Heart right ventricle (tissue), 16 donors: ENCODE measurements at regions not wholly inside any gene's neighbourhood (a gene's known extent, or its start where the extent isn't known, plus 50 kb on each side); places are given as distances from the start of the nearest gene placed in this dataset.

ENCODE experiments used
- ATAC-seq, 8 donors: fragments of 200-7000 bp; cut with Tn5 transposase; one replicate each; pipeline ENCODE4 v1.9.1; 2020; ENCODE audit warnings: mild to moderate bottlenecking in 8 of 8, moderate library complexity in 8 of 8, moderate number of reproducible peaks in 1 of 8
- DNase-seq, 2 donors: peaks; one replicate each; pipeline ENCODE4 v3.0.0-alpha.2; 2020
- H3K27ac ChIP-seq, 10 donors: fragments of 200-600 bp; sonication (generic) in 2 of 10; one replicate each; pipeline versions ENCODE4 v1.5.0 to v1.8.0; 2020 to 2022; ENCODE audit warnings: mild to moderate bottlenecking in 3 of 10
- H3K27me3 ChIP-seq, 7 donors: fragments of 200-600 bp; one replicate each; pipeline ENCODE4 v1.8.0; 2021 to 2022; ENCODE audit warnings: mild to moderate bottlenecking in 2 of 7
- H3K36me3 ChIP-seq, 9 donors: fragments of 200-600 bp; sonication (generic) in 1 of 9; one replicate each; pipeline versions ENCODE4 v1.5.0 to v1.8.0; 2020 to 2022; ENCODE audit warnings: mild to moderate bottlenecking in 2 of 9
- H3K4me1 ChIP-seq, 9 donors: fragments of 200-600 bp; sonication (generic) in 1 of 9; one replicate each; pipeline versions ENCODE4 v1.5.0 to v1.8.0; 2020 to 2022; ENCODE audit warnings: mild to moderate bottlenecking in 4 of 9
- H3K4me3 ChIP-seq, 10 donors: fragments of 200-600 bp; sonication (generic) in 2 of 10; one replicate each; pipeline versions ENCODE4 v1.5.0 to v1.8.0; 2020 to 2022; ENCODE audit warnings: mild to moderate bottlenecking in 7 of 10, moderate library complexity in 2 of 10
- H3K9me3 ChIP-seq, 11 donors: fragments of 200-600 bp in 10 of 11; sonication (generic) in 2 of 11; one replicate each; pipeline versions ENCODE4 v1.5.0 to v1.8.0; 2013 to 2022; ENCODE audit warnings: mild to moderate bottlenecking in 2 of 11, control low read depth in 1 of 11, moderate library complexity in 1 of 11
- WGBS, 2 donors: extraction: QIAGEN DNeasy Blood & Tissue Kit; methylation state at CpG; one replicate each; pipeline ENCODE4 v1.1.7; 2013; ENCODE audit warnings: inconsistent platforms in 1 of 2; 5-methylcytosine and 5-hydroxymethylcytosine counted together
- intact Hi-C, 10 donors: fragments of 100-400 bp; cut with DNase I; formaldehyde crosslinking; loops; one replicate each; pipeline versions ENCODE4 v1.11.1 to v1.14.2; 2022
- TF ChIP-seq, protein P1 (sequence below), 9 donors: fragments of 200-600 bp; sonication (generic) in 2 of 9; IDR thresholded peaks; one replicate each; pipeline versions ENCODE4 v1.5.0 to v1.8.0; 2021 to 2022; ENCODE audit warnings: antibody characterized with exemption in 9 of 9, mild to moderate bottlenecking in 5 of 9, moderate library complexity in 1 of 9
- donor health status: Arrhythmogenic right ventricular cardiomyopathy.
- donor health status: ischemic (EF 13 %, LVEDD 7.1; RV severe dilation, severe dysfunction).
- donor health status: healthy with polysubstance abuse.
- donor health status: DM: no; HTN: yes; CAD: no.
- donor health status: DM: no; HTN: no; CAD: no.
- donor health status: ischemic (EF 25% LVEDD 6.9; RV normal size, moderate dysfunction).
- donor health status: ischemic (EF 25% LVEDD 5.7; RV mildly dilated, moderate dysfunction).
- donor health status: healthy.
- donor health status: DM: yes; HTN: yes; CAD: no.
- donor health status: Ischemic cardiomyopathy.
- donor health status: ischemic (EF 35%, LVEDD 5.7; RV mildly dilated, moderate dysfunction).
- donor health status: nonischemic (EF 11% LVEDD 7.7; RV severe dilation, severe dysfunction).
- donor health status: DM: yes; HTN: yes; CAD: no.
- donor health status: PGD.
- donor health status: ischemic (EF 29% LVEDD 5.4; RV normal size, mild dysfunction).
- donor health status: nonischemic (EF 23%, LVEDD 6.1; RV moderate dilation, normal function).

DNA sequence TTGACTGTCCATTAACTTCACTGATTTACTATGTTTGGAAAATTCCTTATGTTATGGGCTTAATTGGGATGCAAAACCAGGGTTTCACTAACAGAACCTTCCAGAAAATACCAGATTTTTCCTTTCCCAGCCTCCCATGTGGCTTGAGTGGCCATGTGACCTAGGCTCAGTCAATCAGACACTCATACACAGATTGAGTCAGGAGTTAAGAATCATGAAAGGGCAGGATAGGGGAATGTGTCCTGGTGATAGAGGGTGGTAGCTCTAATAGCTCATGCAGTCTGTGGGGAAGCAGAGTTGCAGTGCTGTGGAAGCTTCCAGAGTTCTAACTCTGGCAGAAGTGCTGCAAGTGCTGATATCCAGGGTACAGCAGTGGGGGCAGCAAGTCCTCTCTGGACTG is 134.1 kb upstream of the IFNG-AS1 start:
- Histone ChIP-seq H3K27me3 (no peaks in the 10 kb centered on the region), H3K4me1 (no peaks in the 10 kb centered on the region), H3K27ac (no peak overlapping the region), H3K4me3 (no peak overlapping the region), H3K9me3 (peaks cover 0 to 6% (median 0%) of the 10 kb centered on the region in 11 donors), H3K36me3 (no peaks in the 10 kb centered on the region)
- TF ChIP-seq, protein P1, sequence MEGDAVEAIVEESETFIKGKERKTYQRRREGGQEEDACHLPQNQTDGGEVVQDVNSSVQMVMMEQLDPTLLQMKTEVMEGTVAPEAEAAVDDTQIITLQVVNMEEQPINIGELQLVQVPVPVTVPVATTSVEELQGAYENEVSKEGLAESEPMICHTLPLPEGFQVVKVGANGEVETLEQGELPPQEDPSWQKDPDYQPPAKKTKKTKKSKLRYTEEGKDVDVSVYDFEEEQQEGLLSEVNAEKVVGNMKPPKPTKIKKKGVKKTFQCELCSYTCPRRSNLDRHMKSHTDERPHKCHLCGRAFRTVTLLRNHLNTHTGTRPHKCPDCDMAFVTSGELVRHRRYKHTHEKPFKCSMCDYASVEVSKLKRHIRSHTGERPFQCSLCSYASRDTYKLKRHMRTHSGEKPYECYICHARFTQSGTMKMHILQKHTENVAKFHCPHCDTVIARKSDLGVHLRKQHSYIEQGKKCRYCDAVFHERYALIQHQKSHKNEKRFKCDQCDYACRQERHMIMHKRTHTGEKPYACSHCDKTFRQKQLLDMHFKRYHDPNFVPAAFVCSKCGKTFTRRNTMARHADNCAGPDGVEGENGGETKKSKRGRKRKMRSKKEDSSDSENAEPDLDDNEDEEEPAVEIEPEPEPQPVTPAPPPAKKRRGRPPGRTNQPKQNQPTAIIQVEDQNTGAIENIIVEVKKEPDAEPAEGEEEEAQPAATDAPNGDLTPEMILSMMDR (IDR thresholded peaks at IDR 0.05), result no peak
- intact Hi-C loops, result no loop called here
- DNase-seq (no peak), ATAC-seq (no peak)

- Histone ChIP-seq H3K36me3 (no peaks in the 10 kb centered on the region), H3K4me1 (no peaks in the 10 kb centered on the region), H3K9me3 (peaks cover 0 to 3% (median 0%) of the 10 kb centered on the region in 11 donors), H3K27ac (no peak overlapping the region), H3K27me3 (no peaks in the 10 kb centered on the region), H3K4me3 (no peak overlapping the region)
- TF ChIP-seq, protein P1 (IDR thresholded peaks at IDR 0.05), result no peak
- intact Hi-C loops, result loop anchor here in 1 of 10 donors (10.0 kb wide), 1 partner anchor 1894 kb away; no protein-coding TSS in a partner anchor
- ATAC-seq, result no peak
- 81 to 88% methylated on average over 4 of the region's 4 CpGs for WGBS, 2 donors
- no peak for DNase-seq
These were observed 118.0 kb upstream of the IFNG-AS1 start for GRCh38 chr12:67871231-67871630.

- no peak for DNase-seq
- 91% methylated on average over 1 of the region's 1 CpG for WGBS, 2 donors
- Histone ChIP-seq H3K9me3 (peaks cover 0 to under 1% (median 0%) of the 10 kb centered on the region in 11 donors), H3K27ac (no peak overlapping the region), H3K4me1 (no peaks in the 10 kb centered on the region), H3K27me3 (no peaks in the 10 kb centered on the region), H3K36me3 (no peaks in the 10 kb centered on the region), H3K4me3 (no peak overlapping the region)
- TF ChIP-seq, protein P1 (IDR thresholded peaks at IDR 0.05), result no peak
- intact Hi-C loops, result loop anchor here in 1 of 10 donors (10.0 kb wide), 1 partner anchor 1891 kb away; no protein-coding TSS in a partner anchor
- no peak for ATAC-seq
These were observed 115.9 kb upstream of the IFNG-AS1 start for GRCh38 chr12:67873355-67873754.

DNA sequence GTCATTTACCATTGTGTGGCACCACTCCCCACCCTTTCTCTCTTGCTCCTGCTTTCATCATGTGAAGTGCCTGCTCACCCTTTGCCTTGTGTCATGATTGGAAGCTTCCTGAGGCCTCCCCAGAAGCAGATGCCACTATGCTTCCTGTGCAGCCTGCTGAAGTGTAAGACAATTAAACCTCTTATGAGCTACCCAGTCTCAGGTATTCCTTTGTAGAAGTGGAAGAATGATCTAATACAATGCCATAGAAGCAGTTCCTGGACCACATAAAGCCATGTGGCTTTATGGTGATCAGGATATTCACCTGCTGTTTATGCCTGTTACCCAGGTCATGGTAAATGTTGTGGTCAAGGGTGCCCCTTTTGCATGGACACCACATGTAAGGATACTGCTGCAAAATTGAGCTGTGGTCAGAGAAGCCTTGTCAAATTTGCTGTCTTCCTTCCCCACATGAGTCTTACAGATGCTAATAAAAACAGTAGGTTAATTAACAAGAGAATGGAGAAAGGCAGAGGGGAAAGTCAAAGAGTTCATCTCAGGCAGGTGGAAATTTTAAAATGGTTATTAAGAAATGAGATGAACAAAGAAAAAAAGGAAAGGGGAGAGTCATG is 112.8 kb upstream of the IFNG-AS1 start:
- no peak for DNase-seq
- Histone ChIP-seq H3K4me3 (no peak overlapping the region), H3K9me3 (no peaks in the 10 kb centered on the region), H3K4me1 (no peaks in the 10 kb centered on the region), H3K27me3 (no peaks in the 10 kb centered on the region), H3K27ac (no peak overlapping the region), H3K36me3 (no peaks in the 10 kb centered on the region)
- ATAC-seq, result no peak
- intact Hi-C loops, result loop anchor here in 1 of 10 donors (10.0 kb wide), 1 partner anchor 1888 kb away; no protein-coding TSS in a partner anchor
- TF ChIP-seq, protein P1 (IDR thresholded peaks at IDR 0.05), result no peak
